Pancreas (tissue), 10 donors: ENCODE measurements at regions not wholly inside any gene's neighbourhood (a gene's known extent, or its start where the extent isn't known, plus 50 kb on each side); places are given as distances from the start of the nearest gene placed in this dataset.
A peak's percentile ranks its signal among the peaks of the same experiment; 100 is the strongest.

Experiments used
- ATAC-seq, 4 donors: fragments of 200-7000 bp; cut with Tn5 transposase; one replicate each; pipeline versions ENCODE4 v1.8.0 to v1.9.1; 2020; ENCODE audit warnings: mild to moderate bottlenecking in 4 of 4, moderate library complexity in 4 of 4
- DNase-seq, 6 donors: peaks; one replicate each; pipeline ENCODE4 v3.0.0-alpha.2; 2020
- FAIRE-seq: peaks from 2 replicates; lab custom pipeline; 2012; peaks lifted over from hg19 to GRCh38; lab: Jason Lieb, UNC
- H3K27ac ChIP-seq, 4 donors: fragments of 200-600 bp; sonication (generic); 1 replicate in 3 of 4; 2 replicates in 1 of 4; pipeline versions ENCODE4 v1.5.0 to v1.8.0; 2020
- H3K27me3 ChIP-seq, 4 donors: fragments of 200-600 bp; one replicate each; pipeline ENCODE4 v1.8.0; 2021
- H3K36me3 ChIP-seq, 3 donors: fragments of 200-600 bp; sonication (generic) in 1 of 3; one replicate each; pipeline versions ENCODE4 v1.5.0 to v1.8.0; 2020 to 2021
- H3K4me1 ChIP-seq, 3 donors: fragments of 200-600 bp; one replicate each; pipeline ENCODE4 v1.8.0; 2021
- H3K4me3 ChIP-seq, 4 donors: fragments of 200-600 bp; sonication (generic) in 2 of 4; one replicate each; pipeline versions ENCODE4 v1.5.0 to v1.8.0; 2020 to 2021
- H3K9me3 ChIP-seq, 4 donors: fragments of 200-600 bp; one replicate each; pipeline ENCODE4 v1.8.0; 2021
- WGBS, 2 donors: extraction: QIAGEN DNeasy Blood & Tissue Kit; methylation state at CpG; one replicate each; pipeline ENCODE4 v1.1.7; 2013; 5-methylcytosine and 5-hydroxymethylcytosine counted together
- intact Hi-C, 3 donors: fragments of 100-400 bp; cut with DNase I; formaldehyde crosslinking; loops; one replicate each; pipeline versions ENCODE4 v1.11.1 to v1.14.2; 2022
- TF ChIP-seq, protein P1 (sequence below), 4 donors: fragments of 200-600 bp; sonication (generic) in 3 of 4; IDR thresholded peaks; one replicate each; pipeline versions ENCODE4 v1.5.0 to v1.8.0; 2021; ENCODE audit warnings: antibody characterized with exemption in 4 of 4
- donor health status: healthy with polysubstance abuse.
- donor health status: DM: no; HTN: no; CAD: no; lungs with moderate emphysema.
- donor health status: DM: no; HTN: no; CAD: no.
- donor health status: control.
- donor health status: control.
- donor health status: Bipolar disorder and iron deficiency.
- donor health status: DM: yes; HTN: yes; CAD: no.
- donor health status: DM: no; HTN: no; CAD: no.
- donor health status: DM: no; HTN: no; CAD: no.
- donor health status: DM: yes; HTN: yes; CAD: no.

DNA sequence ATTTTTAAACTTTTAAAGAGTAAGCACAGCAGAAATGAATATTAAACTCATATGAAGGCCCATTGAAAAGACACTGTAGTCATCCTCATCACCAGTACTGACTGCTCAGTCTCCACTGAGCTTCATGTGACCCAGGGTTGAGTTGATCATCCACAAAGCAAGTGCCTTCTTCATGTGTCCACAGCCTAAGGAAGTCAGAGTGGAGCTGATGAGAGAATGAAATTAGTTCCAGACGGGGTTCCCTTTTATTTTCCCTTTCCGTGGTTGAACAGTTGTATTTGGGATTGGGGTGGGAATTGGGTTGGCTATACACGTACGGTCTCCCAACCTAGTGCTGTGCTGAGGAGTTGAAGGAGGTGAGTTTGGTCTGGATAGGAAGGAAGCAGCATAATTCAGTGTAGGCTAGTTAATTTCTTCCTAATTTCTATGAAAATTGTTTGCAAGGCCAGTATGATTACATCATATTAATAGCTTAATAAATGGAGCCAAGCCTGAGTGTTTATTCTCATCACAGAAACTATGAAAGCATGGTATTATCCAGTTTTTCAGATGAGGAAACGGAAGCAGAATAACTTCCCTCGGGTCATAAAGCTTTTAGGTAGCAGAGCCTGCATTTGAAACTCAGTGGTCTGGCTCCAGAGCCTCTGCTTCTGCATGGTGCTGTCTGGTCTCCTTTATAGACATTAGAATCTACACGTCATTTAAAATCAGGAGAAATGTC is 103.9 kb upstream of the DMRT1 start:
- intact Hi-C loops, result no loop called here
- no peaks in the 10 kb centered on the region for H3K4me1 ChIP-seq
- ATAC-seq, result no peak
- no peaks in the 10 kb centered on the region for H3K27me3 ChIP-seq
- TF ChIP-seq, protein P1, sequence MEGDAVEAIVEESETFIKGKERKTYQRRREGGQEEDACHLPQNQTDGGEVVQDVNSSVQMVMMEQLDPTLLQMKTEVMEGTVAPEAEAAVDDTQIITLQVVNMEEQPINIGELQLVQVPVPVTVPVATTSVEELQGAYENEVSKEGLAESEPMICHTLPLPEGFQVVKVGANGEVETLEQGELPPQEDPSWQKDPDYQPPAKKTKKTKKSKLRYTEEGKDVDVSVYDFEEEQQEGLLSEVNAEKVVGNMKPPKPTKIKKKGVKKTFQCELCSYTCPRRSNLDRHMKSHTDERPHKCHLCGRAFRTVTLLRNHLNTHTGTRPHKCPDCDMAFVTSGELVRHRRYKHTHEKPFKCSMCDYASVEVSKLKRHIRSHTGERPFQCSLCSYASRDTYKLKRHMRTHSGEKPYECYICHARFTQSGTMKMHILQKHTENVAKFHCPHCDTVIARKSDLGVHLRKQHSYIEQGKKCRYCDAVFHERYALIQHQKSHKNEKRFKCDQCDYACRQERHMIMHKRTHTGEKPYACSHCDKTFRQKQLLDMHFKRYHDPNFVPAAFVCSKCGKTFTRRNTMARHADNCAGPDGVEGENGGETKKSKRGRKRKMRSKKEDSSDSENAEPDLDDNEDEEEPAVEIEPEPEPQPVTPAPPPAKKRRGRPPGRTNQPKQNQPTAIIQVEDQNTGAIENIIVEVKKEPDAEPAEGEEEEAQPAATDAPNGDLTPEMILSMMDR (IDR thresholded peaks at IDR 0.05), result no peak
- peak overlapping the region in 1 of 4 donors; percentile 22 for H3K27ac ChIP-seq
- H3K4me3 ChIP-seq, result no peak overlapping the region
- FAIRE-seq, result no peak
- no peak for DNase-seq
- peaks cover 3 to 86% (median 27%) of the 10 kb centered on the region in 3 donors for H3K36me3 ChIP-seq
- H3K9me3 ChIP-seq, result no peaks in the 10 kb centered on the region
- 78 to 80% methylated on average over 7 of the region's 7 CpGs for WGBS, 2 donors

DNA sequence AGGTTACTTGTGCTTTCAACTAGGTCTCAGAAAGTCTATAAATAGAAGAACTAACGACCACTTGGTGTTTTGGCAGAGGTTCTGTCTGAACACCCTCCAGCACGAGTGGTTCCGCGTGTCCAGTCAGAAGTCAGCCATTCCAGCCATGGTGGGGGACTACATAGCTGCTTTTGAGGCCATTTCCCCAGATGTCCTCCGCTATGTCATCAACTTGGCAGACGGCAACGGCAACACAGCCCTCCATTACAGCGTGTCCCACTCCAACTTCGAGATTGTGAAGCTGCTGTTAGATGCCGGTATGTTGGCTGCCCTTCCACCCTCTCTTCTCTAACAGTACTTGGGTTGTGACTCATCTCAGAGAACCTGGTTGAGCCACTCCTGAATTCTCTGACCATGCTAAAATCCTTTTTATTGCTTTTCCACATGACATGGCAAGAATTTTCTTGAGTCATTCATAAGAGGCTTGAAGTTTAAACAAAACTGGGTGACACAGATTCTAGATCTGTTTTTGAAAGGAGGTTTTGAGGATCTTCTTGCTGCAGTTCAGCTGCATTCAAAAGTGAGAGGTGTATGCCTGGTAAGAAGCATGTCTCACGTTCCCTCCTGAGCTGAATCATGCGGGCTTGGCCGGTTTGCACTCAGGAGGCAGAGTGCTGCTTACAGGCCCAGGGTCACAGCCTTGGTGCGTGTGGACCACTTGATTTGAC is 103.1 kb upstream of the DMRT1 start:
- Histone ChIP-seq H3K4me1 (no peaks in the 10 kb centered on the region), H3K27me3 (no peaks in the 10 kb centered on the region), H3K9me3 (no peaks in the 10 kb centered on the region), H3K27ac (peak overlapping the region in 1 of 4 donors; percentile 22), H3K4me3 (no peak overlapping the region), H3K36me3 (peaks cover 3 to 85% (median 22%) of the 10 kb centered on the region in 3 donors)
- TF ChIP-seq, protein P1 (IDR thresholded peaks at IDR 0.05), result no peak
- ATAC-seq, result peak in 3 of 4 donors; percentile 40 to 61 (median 45)
- no peak for DNase-seq
- intact Hi-C loops, result no loop called here
- peak; percentile 34 for FAIRE-seq
- WGBS, 2 donors, result 83% methylated on average over 14 of the region's 14 CpGs

DNA sequence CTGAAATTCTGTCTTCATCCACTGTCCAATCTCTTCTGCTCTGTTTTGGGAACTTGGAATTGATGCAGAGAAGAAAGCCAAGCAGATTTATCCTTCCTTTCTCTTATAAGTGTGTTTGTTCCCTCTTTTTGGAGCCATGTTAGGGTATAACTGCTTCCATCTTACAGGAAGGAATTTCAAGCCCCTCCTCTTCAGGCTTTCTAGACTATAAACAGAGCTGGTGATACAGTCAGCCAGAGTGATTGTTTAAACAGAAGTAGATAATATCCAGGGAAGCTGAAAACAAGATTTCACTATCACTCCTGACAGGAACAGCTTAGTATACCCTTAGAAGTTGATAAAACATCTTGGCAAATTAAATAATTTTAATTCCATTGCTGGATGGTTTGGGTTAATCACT is 102.1 kb upstream of the DMRT1 start:
- no peaks in the 10 kb centered on the region for H3K9me3 ChIP-seq
- TF ChIP-seq, protein P1 (IDR thresholded peaks at IDR 0.05), result no peak
- H3K4me3 ChIP-seq, result no peak overlapping the region
- H3K36me3 ChIP-seq, result peaks cover 3 to 77% (median 22%) of the 10 kb centered on the region in 3 donors
- H3K4me1 ChIP-seq, result peaks cover 2 to 7% (median 5%) of the 10 kb centered on the region in 3 donors
- FAIRE-seq, result no peak
- no peaks in the 10 kb centered on the region for H3K27me3 ChIP-seq
- no peak for DNase-seq
- H3K27ac ChIP-seq, result no peak overlapping the region
- no peak for ATAC-seq
- intact Hi-C loops, result no loop called here

DNA sequence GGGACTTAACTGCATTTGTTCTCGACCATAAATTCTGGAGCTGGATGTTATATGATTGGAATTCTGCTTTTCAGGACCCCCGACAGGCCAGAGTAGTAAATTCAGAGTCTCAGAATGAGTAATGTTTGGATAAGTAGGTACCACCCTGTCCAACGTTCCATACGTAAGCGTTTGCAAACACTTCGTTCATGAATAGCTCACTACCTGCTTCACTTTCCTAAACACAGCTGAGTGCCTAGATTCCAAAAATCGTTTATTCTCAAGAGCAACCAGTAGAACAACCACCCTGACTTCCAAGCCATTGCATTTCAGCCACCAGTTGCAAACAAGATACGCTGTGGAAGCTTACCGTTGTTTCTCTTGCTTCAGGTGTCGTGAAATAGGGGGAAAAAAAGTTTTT is 101.3 kb upstream of the DMRT1 start:
- intact Hi-C loops, result no loop called here
- H3K27ac ChIP-seq, result no peak overlapping the region
- no peak for FAIRE-seq

More for the DNA sequence above, 101.3 kb upstream of the DMRT1 start:
- WGBS, 2 donors, result 81 to 83% methylated on average over 10 of the region's 10 CpGs
- H3K4me1 ChIP-seq, result peaks cover 7 to 14% (median 12%) of the 10 kb centered on the region in 3 donors
- H3K4me3 ChIP-seq, result no peak overlapping the region
- H3K36me3 ChIP-seq, result peaks cover 3 to 70% (median 22%) of the 10 kb centered on the region in 3 donors
- H3K9me3 ChIP-seq, result no peaks in the 10 kb centered on the region
- no peak for DNase-seq
- no peaks in the 10 kb centered on the region for H3K27me3 ChIP-seq
- no peak for ATAC-seq
- TF ChIP-seq, protein P1 (IDR thresholded peaks at IDR 0.05), result no peak
